GM23248 (cell line): ENCODE measurements at regions not wholly inside any gene's neighbourhood (a gene's known extent, or its start where the extent isn't known, plus 50 kb on each side); places are given as distances from the start of the nearest gene placed in this dataset.

Source experiments
- DNase-seq: peaks from one replicate; pipeline ENCODE4 v3.0.0-alpha.2; 2015
- H2AFZ ChIP-seq: fragments of 200-600 bp; sonication (generic); 2 replicates; pipeline ENCODE4 v1.6.1; 2016; ENCODE audit warnings: antibody characterized with exemption
- H3F3A ChIP-seq: fragments of 200-600 bp; sonication (generic); 2 replicates; pipeline ENCODE4 v1.6.1; 2016; ENCODE audit warnings: mild to moderate bottlenecking, antibody characterized with exemption, mixed run types; ENCODE audit not compliant: insufficient read depth
- H3K27ac ChIP-seq: fragments of 200-600 bp; sonication (generic); 2 replicates; pipeline ENCODE4 v1.5.1; 2016; ENCODE audit warnings: mild to moderate bottlenecking
- H3K27me3 ChIP-seq: fragments of 200-600 bp; sonication (generic); replicated peaks from 2 replicates; pipeline ENCODE4 v1.6.1; 2016; ENCODE audit warnings: mild to moderate bottlenecking; ENCODE audit not compliant: insufficient read depth
- H3K36me3 ChIP-seq: fragments of 200-600 bp; sonication (generic); 2 replicates; pipeline ENCODE4 v1.6.1; 2016; ENCODE audit warnings: low read depth, mild to moderate bottlenecking
- H3K4me1 ChIP-seq: fragments of 200-600 bp; sonication (generic); 2 replicates; pipeline ENCODE4 v1.6.1; 2016; ENCODE audit warnings: mild to moderate bottlenecking; ENCODE audit not compliant: insufficient read depth
- H3K4me2 ChIP-seq: fragments of 200-600 bp; sonication (generic); one replicate; pipeline ENCODE4 v1.6.1; 2016; ENCODE audit warnings: mild to moderate bottlenecking; ENCODE audit not compliant: unreplicated experiment
- H3K4me3 ChIP-seq: fragments of 200-600 bp; sonication (generic); 2 replicates; pipeline ENCODE4 v1.5.1; 2016; ENCODE audit warnings: mild to moderate bottlenecking
- H3K79me2 ChIP-seq: fragments of 200-600 bp; sonication (generic); 2 replicates; pipeline ENCODE4 v1.6.1; 2016; ENCODE audit warnings: mild to moderate bottlenecking; ENCODE audit not compliant: insufficient read depth
- H3K9ac ChIP-seq: fragments of 200-600 bp; sonication (generic); 2 replicates; pipeline ENCODE4 v1.6.1; 2016; ENCODE audit warnings: mild to moderate bottlenecking
- H3K9me2 ChIP-seq: fragments of 200-600 bp; sonication (generic); 2 replicates; pipeline ENCODE4 v1.6.1; 2016; ENCODE audit warnings: mixed run types, mild to moderate bottlenecking, moderate library complexity; ENCODE audit not compliant: insufficient read depth
- H3K9me3 ChIP-seq: fragments of 200-600 bp; sonication (generic); one replicate; pipeline ENCODE4 v1.6.1; 2017; ENCODE audit warnings: low read depth
- H4K20me1 ChIP-seq: fragments of 200-600 bp; sonication (generic); 2 replicates; pipeline ENCODE4 v1.6.0; 2016; ENCODE audit not compliant: insufficient read depth
- EZH2 ChIP-seq: fragments of 200-600 bp; sonication (generic); IDR thresholded peaks from 2 replicates; pipeline ENCODE4 v1.6.1; 2018; ENCODE audit warnings: antibody characterized with exemption, mild to moderate bottlenecking; ENCODE audit not compliant: insufficient read depth, poor library complexity, severe bottlenecking
- EZH2phosphoT487 ChIP-seq: fragments of 200-600 bp; sonication (generic); IDR thresholded peaks from 2 replicates; pipeline ENCODE4 v1.6.1; 2018; ENCODE audit warnings: antibody characterized with exemption, moderate library complexity, mild to moderate bottlenecking, low read depth; ENCODE audit not compliant: insufficient read depth
- WGBS, 2 experiments: methylation state at CpG; one replicate each; pipeline ENCODE4 v1.1.6; 2015 to 2017; ENCODE audit warnings: low lambda C conversion rate in 2 of 2, low coverage in 1 of 2; ENCODE audit errors: missing lambda C conversion rate in 2 of 2; 5-methylcytosine and 5-hydroxymethylcytosine counted together
- in situ Hi-C: fragments of 300-500 bp; cut with MboI; formaldehyde crosslinking; loops from 2 replicates; pipeline ENCODE4 v1.15.0; 2020

- H2AFZ ChIP-seq: no peak overlapping the region
- H3K4me3 ChIP-seq: no peak overlapping the region
- H3K79me2 ChIP-seq: no peaks in the 10 kb centered on the region
- H3K9me2 ChIP-seq: no peaks in the 10 kb centered on the region
- no peaks in the 10 kb centered on the region for H3F3A ChIP-seq
- WGBS, 2 experiments: 54 to 55% methylated on average over 3 of the region's 3 CpGs
- no peaks in the 10 kb centered on the region for H3K36me3 ChIP-seq
- peaks cover 17% of the 10 kb centered on the region for H3K27me3 ChIP-seq
- no peaks in the 10 kb centered on the region for H3K4me1 ChIP-seq
- H4K20me1 ChIP-seq: no peaks in the 10 kb centered on the region
- no peak for DNase-seq
- in situ Hi-C loops: no loop called here
- no peak overlapping the region for H3K27ac ChIP-seq
- no peak overlapping the region for H3K9ac ChIP-seq
- TF ChIP-seq EZH2: no peak
- TF ChIP-seq EZH2phosphoT487: no peak
- no peak overlapping the region for H3K4me2 ChIP-seq
- no peaks in the 10 kb centered on the region for H3K9me3 ChIP-seq
Observed at GRCh38 chr10:36882781-36883180, 242.6 kb upstream of the ANKRD30A start.

- TF ChIP-seq EZH2 (no peak), EZH2phosphoT487 (no peak)
- DNase-seq: peak; percentile 65
- no peak overlapping the region for H3K27ac ChIP-seq
- no peaks in the 10 kb centered on the region for H4K20me1 ChIP-seq
- H3K36me3 ChIP-seq: no peaks in the 10 kb centered on the region
- in situ Hi-C loops: no loop called here
- no peaks in the 10 kb centered on the region for H3F3A ChIP-seq
- H3K79me2 ChIP-seq: no peaks in the 10 kb centered on the region
- 1% methylated on average over 5 of the region's 5 CpGs for WGBS, 2 experiments
- H3K4me1 ChIP-seq: no peaks in the 10 kb centered on the region
- H3K4me2 ChIP-seq: no peak overlapping the region
- no peak overlapping the region for H2AFZ ChIP-seq
- no peaks in the 10 kb centered on the region for H3K9me3 ChIP-seq
- peaks cover 22% of the 10 kb centered on the region for H3K27me3 ChIP-seq
- no peak overlapping the region for H3K9ac ChIP-seq
- no peak overlapping the region for H3K4me3 ChIP-seq
- H3K9me2 ChIP-seq: no peaks in the 10 kb centered on the region
Observed at GRCh38 chr10:36880898-36881297, 244.5 kb upstream of the ANKRD30A start.

- H3F3A ChIP-seq: no peaks in the 10 kb centered on the region
- DNase-seq: no peak
- WGBS, 2 experiments: 43 to 46% methylated on average over 6 of the region's 6 CpGs
- H3K4me3 ChIP-seq: no peak overlapping the region
- no peak overlapping the region for H3K27ac ChIP-seq
- no peak overlapping the region for H3K9ac ChIP-seq
- H4K20me1 ChIP-seq: no peaks in the 10 kb centered on the region
- H3K9me3 ChIP-seq: no peaks in the 10 kb centered on the region
- H2AFZ ChIP-seq: no peak overlapping the region
- no peaks in the 10 kb centered on the region for H3K36me3 ChIP-seq
- in situ Hi-C loops: no loop called here
- no peaks in the 10 kb centered on the region for H3K9me2 ChIP-seq
- TF ChIP-seq EZH2phosphoT487 (no peak), EZH2 (no peak)
- no peaks in the 10 kb centered on the region for H3K79me2 ChIP-seq
- no peaks in the 10 kb centered on the region for H3K4me1 ChIP-seq
- peaks cover 16% of the 10 kb centered on the region; the same call in 1 of the 2 replicates for H3K27me3 ChIP-seq
- H3K4me2 ChIP-seq: no peak overlapping the region
Observed at GRCh38 chr10:36872702-36873393, 252.6 kb upstream of the ANKRD30A start.

GRCh38 chr10:36840788-36841187 lies 284.6 kb upstream of the ANKRD30A start:
- H3F3A ChIP-seq: no peaks in the 10 kb centered on the region
- no peak for DNase-seq
- H3K9ac ChIP-seq: no peak overlapping the region
- H3K36me3 ChIP-seq: no peaks in the 10 kb centered on the region
- no peaks in the 10 kb centered on the region for H3K79me2 ChIP-seq
- no peak overlapping the region for H2AFZ ChIP-seq
- WGBS, 2 experiments: 47 to 52% methylated on average over 4 of the region's 4 CpGs
- TF ChIP-seq EZH2 (no peak), EZH2phosphoT487 (no peak)
- H3K27ac ChIP-seq: no peak overlapping the region
- in situ Hi-C loops: no loop called here
- H3K4me1 ChIP-seq: no peaks in the 10 kb centered on the region
- no peaks in the 10 kb centered on the region; the same call in 1 of the 2 replicates for H3K27me3 ChIP-seq
- no peaks in the 10 kb centered on the region for H3K9me2 ChIP-seq
- no peak overlapping the region for H3K4me3 ChIP-seq
- no peak overlapping the region for H3K4me2 ChIP-seq
- no peaks in the 10 kb centered on the region for H4K20me1 ChIP-seq
- no peaks in the 10 kb centered on the region for H3K9me3 ChIP-seq

- TF ChIP-seq EZH2: no peak
- TF ChIP-seq EZH2phosphoT487: no peak
- Histone ChIP-seq H3K4me1 (no peaks in the 10 kb centered on the region), H3K36me3 (no peaks in the 10 kb centered on the region), H3K4me3 (no peak overlapping the region), H3K79me2 (no peaks in the 10 kb centered on the region), H3K9me3 (no peaks in the 10 kb centered on the region), H4K20me1 (no peaks in the 10 kb centered on the region), H3K27ac (no peak overlapping the region), H3K4me2 (no peak overlapping the region), H3K9ac (no peak overlapping the region), H3K9me2 (no peaks in the 10 kb centered on the region), H3K27me3 (no peaks in the 10 kb centered on the region; the same call in 1 of the 2 replicates), H2AFZ (no peak overlapping the region), H3F3A (no peaks in the 10 kb centered on the region)
- no peak for DNase-seq
- in situ Hi-C loops: no loop called here
Observed at GRCh38 chr10:36837416-36837815, 288.0 kb upstream of the ANKRD30A start.
